ENCODE measurements at regions not wholly inside any gene's neighbourhood (a gene's known extent, or its start where the extent isn't known, plus 50 kb on each side); places are given as distances from the start of the nearest gene placed in this dataset.

DNA sequence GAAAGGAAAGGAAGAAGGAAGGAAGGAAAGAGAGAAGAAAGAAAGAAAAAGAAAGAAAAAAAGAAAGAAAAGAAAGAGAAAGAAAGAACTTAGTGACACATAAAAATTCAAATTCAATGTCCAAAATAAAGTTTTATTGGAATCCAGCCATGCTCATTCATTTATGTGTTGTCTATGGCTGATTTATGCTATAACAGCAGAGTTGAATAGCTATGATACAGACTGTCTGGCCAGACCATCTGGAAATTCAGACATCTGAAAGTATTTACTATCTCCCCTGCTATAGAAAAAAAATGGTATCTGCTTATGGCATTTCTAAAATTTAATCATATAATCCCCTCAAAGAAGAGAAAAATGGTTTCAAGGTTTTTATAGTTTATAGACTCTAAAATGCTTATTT, 79.4 kb upstream of the RRP15 start:
- TF ChIP-seq POLR2AphosphoS5 (IDR thresholded peaks at IDR 0.05) (no peak), POLR2A (IDR thresholded peaks at IDR 0.05) (no peak)
- TF ChIP-seq, protein P1, sequence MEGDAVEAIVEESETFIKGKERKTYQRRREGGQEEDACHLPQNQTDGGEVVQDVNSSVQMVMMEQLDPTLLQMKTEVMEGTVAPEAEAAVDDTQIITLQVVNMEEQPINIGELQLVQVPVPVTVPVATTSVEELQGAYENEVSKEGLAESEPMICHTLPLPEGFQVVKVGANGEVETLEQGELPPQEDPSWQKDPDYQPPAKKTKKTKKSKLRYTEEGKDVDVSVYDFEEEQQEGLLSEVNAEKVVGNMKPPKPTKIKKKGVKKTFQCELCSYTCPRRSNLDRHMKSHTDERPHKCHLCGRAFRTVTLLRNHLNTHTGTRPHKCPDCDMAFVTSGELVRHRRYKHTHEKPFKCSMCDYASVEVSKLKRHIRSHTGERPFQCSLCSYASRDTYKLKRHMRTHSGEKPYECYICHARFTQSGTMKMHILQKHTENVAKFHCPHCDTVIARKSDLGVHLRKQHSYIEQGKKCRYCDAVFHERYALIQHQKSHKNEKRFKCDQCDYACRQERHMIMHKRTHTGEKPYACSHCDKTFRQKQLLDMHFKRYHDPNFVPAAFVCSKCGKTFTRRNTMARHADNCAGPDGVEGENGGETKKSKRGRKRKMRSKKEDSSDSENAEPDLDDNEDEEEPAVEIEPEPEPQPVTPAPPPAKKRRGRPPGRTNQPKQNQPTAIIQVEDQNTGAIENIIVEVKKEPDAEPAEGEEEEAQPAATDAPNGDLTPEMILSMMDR (IDR thresholded peaks at IDR 0.05) = no peak
- Histone ChIP-seq H3K9me3 (no peaks in the 10 kb centered on the region), H3K27me3 (no peaks in the 10 kb centered on the region), H3K36me3 (no peaks in the 10 kb centered on the region), H3K27ac (no peak overlapping the region), H3K4me1 (no peaks in the 10 kb centered on the region), H3K4me3 (no peak overlapping the region)
- DNase-seq (ENCODE audit: low spot score in 2 of 2) = no peak
- intact Hi-C loops (cut with DNase I; ENCODE audit: low total_unique reads) = no loop called here

DNA sequence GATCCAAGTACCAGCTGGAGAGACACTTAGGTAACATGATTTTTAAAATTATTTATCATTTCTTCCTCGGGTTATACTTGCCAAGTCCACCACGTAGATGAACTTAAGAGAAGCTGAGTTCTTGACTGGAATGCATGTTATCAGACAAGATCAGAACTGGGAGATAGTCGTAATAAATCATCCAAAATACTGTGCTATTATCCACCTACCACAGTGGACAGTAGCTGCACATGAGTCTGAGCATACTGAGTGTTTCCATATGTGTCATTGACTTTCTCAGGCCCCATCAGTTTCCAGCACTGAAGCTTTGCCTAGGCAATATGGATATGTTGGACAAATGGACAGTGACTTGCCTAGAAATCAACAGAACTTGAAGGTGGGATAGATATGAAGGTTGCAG, 77.9 kb upstream of the RRP15 start:
- Histone ChIP-seq H3K9me3 (no peaks in the 10 kb centered on the region), H3K27me3 (no peaks in the 10 kb centered on the region), H3K4me1 (no peaks in the 10 kb centered on the region), H3K27ac (no peak overlapping the region), H3K4me3 (no peak overlapping the region), H3K36me3 (no peaks in the 10 kb centered on the region)
- intact Hi-C loops (cut with DNase I; ENCODE audit: low total_unique reads) = no loop called here
- TF ChIP-seq POLR2AphosphoS5 (IDR thresholded peaks at IDR 0.05) (no peak), POLR2A (IDR thresholded peaks at IDR 0.05) (no peak)
- TF ChIP-seq, protein P1 (IDR thresholded peaks at IDR 0.05) = no peak
- DNase-seq (ENCODE audit: low spot score in 2 of 2) = no peak

DNA sequence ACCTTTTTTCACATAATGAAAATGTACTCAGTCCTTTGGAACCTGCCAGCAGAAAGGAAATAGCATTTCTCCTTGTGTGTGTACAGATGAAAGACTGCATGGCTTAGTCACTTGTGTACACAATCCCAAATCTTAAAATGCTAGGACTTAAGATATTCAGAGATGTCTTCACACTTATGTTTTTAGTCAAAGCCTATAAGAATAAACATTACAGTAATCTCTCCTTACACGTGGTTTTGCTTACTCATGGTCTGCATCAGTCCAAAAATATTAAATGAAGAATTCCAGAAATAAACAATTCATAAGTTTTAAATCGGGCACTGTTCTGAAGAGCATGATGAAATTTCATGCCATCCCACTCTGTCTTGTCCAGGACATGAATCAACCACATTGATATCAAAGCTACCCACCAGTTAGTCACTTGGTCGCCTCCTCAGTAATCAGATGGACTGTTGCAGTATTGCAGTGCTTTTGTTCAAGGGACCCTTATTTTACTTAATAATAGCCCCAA, 75.7 kb upstream of the RRP15 start:
- Histone ChIP-seq H3K4me3 (no peak overlapping the region), H3K27ac (no peak overlapping the region), H3K36me3 (no peaks in the 10 kb centered on the region), H3K27me3 (no peaks in the 10 kb centered on the region), H3K9me3 (no peaks in the 10 kb centered on the region), H3K4me1 (no peaks in the 10 kb centered on the region)
- no peak for DNase-seq (ENCODE audit: low spot score in 2 of 2)
- intact Hi-C loops (cut with DNase I; ENCODE audit: low total_unique reads) = no loop called here
- no peak for TF ChIP-seq POLR2AphosphoS5 (IDR thresholded peaks at IDR 0.05)
- TF ChIP-seq POLR2A (IDR thresholded peaks at IDR 0.05) = no peak
- TF ChIP-seq, protein P1 (IDR thresholded peaks at IDR 0.05) = no peak

DNA sequence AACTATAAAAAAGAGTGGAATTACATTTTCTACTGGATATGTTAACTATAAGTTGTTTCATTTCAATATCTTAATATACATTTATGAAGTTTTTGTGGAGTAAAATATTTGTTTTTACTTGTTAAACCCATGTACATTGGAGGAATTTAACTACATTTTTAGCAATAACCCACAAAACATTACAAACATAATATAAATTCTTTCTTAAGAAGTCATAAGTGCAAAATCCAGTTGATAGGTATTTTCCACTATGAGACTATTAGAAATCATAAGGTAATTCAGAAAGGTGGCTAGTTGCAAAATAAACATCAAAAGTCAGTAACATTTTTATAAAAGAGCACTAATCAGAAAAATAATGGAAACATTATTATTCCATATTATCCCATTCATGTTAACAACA, 73.9 kb upstream of the RRP15 start:
- H3K4me3 ChIP-seq = no peak overlapping the region
- no peaks in the 10 kb centered on the region for H3K4me1 ChIP-seq
- no peak overlapping the region for H3K27ac ChIP-seq
- no peaks in the 10 kb centered on the region for H3K36me3 ChIP-seq
- TF ChIP-seq, protein P1 (IDR thresholded peaks at IDR 0.05) = no peak
- TF ChIP-seq POLR2A (IDR thresholded peaks at IDR 0.05) (no peak), POLR2AphosphoS5 (IDR thresholded peaks at IDR 0.05) (no peak)
- no peaks in the 10 kb centered on the region for H3K27me3 ChIP-seq
- DNase-seq (ENCODE audit: low spot score in 2 of 2) = no peak
- intact Hi-C loops (cut with DNase I; ENCODE audit: low total_unique reads) = no loop called here
- H3K9me3 ChIP-seq = no peaks in the 10 kb centered on the region

DNA sequence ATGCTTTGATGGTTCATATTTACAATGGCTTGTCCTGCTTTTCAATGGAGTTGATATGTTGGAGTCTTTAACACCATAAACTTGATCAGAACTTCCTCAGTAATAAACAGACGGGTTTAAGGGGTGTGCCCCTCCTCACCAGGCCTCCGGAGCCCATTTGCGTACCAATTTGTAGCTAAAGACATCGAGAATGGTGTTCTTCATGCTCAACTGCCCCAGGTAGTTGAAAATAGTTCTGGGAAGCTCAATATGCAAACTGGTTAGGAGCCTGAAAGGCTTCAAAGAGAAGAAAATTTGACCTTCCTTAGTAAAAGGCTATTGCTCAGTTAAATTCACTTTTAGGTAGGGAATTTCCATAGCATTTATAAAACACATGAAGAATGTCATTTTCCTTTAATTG, 68.1 kb upstream of the RRP15 start:
- intact Hi-C loops (cut with DNase I; ENCODE audit: low total_unique reads) = no loop called here
- no peaks in the 10 kb centered on the region for H3K4me1 ChIP-seq

More for the DNA sequence above, 68.1 kb upstream of the RRP15 start:
- no peak overlapping the region for H3K27ac ChIP-seq
- H3K9me3 ChIP-seq = no peaks in the 10 kb centered on the region
- no peaks in the 10 kb centered on the region for H3K36me3 ChIP-seq
- DNase-seq (ENCODE audit: low spot score in 2 of 2) = no peak
- H3K27me3 ChIP-seq = peaks cover 0 to 6% of the 10 kb centered on the region in 2 donors
- TF ChIP-seq POLR2A (IDR thresholded peaks at IDR 0.05) = no peak
- TF ChIP-seq POLR2AphosphoS5 (IDR thresholded peaks at IDR 0.05) = no peak
- TF ChIP-seq, protein P1 (IDR thresholded peaks at IDR 0.05) = no peak
- no peak overlapping the region for H3K4me3 ChIP-seq

Measured in breast epithelium (tissue), 4 donors.